GM03348 (cell line): ENCODE measurements at regions not wholly inside any gene's neighbourhood (a gene's known extent, or its start where the extent isn't known, plus 50 kb on each side); places are given as distances from the start of the nearest gene placed in this dataset.

Experiments used
- DNase-seq: peaks from one replicate; pipeline ENCODE4 v3.0.0; 2012; ENCODE audit warnings: low spot score

DNA sequence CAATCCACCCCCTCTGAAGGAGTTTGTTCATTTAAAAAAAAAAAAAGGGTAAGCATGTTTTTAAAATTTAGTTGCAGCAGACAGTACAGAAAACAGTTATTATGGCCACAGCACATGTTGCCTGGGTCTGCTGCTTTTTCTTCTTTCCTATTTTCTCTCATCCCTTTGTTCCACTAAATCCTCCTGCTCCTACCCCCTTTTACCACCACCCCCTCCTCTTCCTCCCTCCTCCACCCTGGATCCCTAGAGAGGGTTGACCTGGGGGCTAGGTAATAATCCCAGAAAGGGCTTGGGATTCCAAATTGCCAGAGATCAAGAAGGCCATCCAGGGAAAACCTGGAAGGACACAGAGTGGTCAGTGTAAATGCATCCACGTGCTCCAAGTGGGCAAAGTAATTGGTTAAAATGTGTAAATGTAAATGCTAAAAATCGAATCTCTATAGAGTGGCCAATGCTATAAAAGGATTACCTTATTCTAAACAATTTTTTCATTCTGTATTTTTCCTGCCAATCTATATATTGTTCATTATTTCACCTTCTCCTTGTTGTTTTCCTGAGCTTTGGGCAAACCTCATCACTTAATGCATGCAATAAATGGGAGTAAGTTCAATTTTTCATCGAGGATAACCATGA, 89.0 kb upstream of the PIK3CG start:
- no peak for DNase-seq

DNA sequence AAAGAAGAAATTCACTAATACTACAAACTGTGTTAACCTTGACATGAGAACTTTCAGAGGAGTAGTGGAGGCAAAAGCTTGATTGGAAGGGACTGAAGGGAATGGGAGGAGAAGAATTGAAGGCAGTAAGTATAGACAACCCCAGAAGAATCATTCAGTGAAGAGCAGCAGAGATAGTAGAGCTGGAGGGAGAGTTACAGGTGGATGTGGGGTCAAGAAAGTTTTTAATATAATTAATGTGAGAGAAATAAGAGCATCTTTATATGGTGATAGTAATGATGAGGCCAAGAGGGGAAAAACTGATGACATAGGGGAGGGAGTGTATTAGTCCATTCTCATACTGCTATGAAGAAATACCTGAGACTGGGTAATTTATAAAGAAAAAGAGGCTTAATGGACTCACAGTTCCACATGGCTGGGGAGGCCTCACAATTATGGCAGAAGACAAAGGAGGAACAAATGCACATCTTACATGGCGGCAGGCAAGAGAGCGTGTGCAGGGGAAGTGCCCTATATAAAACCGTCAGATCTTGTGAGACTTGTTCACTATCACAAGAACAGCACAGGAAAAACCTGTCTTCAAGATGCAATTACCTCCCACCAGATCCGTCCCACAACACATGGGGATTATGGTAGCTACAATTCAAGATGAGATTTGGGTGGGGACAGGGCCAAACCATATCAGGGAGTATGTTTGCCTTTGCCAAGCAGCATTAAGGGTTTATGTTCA, 88.3 kb upstream of the PIK3CG start:
- DNase-seq = no peak

DNA sequence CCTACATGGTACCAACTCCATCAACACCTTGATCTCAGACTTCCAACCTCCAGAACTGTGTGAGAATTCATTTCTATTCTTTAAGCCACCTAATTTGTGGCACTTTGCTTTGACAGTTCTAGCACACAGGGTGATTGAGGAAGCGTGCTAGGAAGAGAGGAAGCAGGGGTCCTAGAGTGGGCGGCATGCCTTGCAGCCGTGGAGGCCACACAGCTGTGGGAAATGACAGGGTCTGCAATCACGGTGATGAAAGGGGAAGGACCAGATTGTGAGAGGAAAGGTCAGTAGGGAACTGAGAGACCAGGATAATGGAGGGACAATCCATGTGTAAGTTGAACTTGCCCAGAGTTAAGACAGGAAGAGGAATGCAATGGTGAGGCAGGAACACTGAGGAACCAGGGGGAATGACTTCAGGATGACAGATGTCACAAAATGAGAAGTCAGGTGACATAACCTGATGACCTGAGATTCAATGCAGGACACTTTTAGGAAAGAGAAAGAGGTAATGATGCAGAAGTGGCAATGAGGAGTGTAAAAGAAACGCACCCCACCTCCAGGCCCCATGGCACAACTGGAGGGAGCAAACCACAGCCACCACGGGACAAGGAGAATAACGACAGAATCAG, 87.3 kb upstream of the PIK3CG start:
- DNase-seq = no peak

DNA sequence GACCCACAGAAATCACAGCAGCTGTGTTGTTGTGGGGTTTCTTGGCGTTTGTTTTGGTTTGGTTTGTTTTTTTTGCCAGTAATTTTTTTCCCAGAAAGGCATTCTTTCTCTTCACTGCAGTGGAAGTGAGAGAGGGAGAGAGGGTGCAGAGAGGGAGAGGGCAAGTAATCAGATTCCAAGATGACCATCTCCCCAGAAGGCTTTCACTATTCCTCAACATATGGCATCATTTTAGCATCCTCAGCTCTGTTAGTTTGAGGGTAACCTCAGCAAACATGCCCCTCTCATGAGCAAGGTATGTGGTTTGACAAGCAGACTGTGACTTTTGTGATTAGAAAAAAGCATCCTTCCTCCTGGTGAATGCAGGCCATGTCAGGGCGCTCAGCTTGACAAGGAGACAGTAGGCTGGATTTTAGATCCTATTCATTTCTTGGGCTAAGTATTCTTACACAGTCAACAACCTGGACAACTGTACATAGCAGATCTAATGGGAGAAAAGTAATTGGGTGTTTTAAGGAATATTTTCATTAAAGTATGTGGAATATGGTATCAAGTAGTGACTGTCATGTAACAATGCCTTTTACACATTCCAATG, 86.3 kb upstream of the PIK3CG start:
- DNase-seq = no peak

DNA sequence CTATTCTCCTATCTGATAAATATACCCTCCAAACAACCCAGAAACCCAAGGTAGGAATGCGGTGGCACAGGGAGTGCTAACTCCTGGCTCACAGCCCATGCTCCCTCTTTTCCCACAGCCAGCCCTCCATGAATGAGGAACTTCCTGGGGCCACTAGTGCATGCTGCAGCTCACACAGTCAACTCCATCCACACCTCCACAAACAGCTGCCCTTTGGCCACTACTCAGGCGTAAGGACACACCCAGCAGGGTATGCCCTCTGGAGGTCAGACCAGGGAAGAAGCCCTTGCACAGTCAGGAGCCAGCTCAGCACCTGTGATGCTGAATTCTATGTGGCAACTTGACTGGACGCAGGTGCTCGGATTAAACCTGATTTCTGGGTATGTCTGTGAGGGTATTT, 85.2 kb upstream of the PIK3CG start:
- DNase-seq = no peak

DNA sequence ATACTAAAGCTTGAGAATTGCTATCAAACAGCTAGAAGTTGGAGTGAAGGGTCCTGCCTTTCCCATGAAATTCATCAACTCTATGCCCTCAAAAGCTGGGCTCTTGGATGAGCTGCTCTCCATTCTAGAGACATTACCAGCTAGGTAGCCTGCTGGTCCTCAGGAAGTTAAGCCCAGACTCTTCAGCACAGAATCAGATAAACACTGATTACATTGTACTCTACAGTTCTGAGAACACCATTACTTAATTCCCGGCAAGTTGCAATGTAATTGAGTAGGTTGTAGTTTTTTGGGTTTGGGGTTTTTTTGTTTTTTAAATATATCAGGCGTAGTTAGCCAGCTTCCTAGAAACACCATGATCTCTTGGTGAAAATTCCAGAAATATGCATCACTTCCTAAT, 84.1 kb upstream of the PIK3CG start:
- no peak for DNase-seq

DNA sequence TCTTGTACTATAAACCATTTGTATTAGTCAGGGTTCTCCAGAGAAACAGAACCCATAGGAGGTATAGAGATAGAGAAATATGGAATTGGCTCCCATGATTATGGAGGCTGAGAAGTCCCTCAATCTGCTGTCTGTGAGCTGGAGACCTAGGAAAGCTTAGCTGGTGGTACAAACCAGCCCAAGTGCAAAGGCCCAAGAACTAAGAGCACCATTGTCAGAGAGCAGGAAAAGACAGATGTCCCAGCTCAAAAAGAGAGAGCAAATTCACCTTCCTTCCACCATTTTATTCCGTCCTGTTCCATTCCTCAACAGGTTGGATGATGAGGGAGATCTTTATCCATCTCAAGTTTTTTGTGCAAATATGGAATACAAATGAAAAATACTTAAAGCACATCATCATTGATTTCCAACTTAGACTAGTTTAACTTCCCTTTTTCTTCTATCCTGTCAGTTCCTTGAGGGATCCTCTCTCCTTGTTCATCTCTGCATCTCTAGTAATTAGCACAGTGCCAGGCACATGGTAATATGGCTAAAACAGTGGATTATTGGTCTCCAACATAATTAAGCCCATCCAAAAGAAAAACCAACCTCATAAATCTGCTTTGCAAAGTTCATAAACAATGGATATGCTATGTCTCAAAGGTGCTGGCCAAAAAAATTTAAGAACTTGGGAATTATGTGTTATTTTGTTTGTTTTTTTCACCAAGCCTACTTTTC, 83.1 kb upstream of the PIK3CG start:
- DNase-seq = no peak

DNA sequence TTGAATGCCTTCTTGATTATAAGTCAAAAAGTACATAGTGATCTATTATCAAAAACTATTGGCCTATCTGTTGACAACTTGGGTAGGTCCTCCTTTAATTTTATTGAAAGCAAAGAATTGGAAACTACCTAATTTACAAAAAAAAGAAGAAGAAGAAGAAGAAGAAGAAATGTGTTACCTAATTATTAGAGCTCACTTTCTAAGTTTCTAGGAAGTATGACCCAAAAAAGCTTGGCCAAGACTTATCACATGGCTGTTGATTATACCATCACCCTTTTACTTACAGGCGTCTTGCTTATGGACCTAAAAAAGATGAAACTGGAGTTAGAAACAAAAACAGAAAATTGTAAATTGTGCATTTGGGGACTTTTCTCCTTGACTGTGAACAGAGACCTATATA, 81.8 kb upstream of the PIK3CG start:
- DNase-seq = no peak

DNA sequence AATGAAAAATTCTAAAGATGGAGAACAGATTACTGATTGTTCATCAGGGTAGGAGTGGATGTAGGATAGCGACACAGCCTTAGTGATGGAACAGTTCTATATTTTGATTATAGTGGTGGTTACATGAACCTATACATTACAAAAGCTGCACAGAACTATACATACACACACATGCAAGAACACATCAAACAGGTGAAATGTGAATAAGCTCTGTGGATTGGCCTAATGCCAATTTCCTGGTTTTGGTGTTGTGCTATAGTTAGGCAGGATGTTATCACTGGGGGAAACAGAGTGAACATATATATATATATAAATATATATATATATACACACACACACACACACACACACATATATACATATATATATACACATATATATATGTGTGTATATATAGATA, 76.4 kb upstream of the PIK3CG start:
- no peak for DNase-seq

DNA sequence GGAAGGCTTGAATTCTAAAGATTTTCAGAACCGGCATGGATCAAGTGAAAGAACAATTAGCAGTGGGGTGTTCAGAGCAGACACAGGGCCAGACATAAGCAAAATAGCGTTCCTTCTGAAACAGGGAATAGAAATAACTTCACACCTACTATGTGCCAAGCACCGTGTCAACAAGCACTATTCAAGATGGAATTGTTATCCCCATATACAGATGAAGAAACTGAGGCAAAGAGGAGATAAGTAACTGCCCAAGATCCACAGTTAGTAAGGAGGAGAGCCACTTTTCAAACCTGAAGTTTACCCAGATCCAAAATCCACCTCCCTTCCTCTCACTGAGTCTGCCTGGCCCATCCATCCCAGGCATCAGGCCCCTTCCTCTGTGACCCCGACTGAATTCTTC, 73.6 kb upstream of the PIK3CG start:
- no peak for DNase-seq

DNA sequence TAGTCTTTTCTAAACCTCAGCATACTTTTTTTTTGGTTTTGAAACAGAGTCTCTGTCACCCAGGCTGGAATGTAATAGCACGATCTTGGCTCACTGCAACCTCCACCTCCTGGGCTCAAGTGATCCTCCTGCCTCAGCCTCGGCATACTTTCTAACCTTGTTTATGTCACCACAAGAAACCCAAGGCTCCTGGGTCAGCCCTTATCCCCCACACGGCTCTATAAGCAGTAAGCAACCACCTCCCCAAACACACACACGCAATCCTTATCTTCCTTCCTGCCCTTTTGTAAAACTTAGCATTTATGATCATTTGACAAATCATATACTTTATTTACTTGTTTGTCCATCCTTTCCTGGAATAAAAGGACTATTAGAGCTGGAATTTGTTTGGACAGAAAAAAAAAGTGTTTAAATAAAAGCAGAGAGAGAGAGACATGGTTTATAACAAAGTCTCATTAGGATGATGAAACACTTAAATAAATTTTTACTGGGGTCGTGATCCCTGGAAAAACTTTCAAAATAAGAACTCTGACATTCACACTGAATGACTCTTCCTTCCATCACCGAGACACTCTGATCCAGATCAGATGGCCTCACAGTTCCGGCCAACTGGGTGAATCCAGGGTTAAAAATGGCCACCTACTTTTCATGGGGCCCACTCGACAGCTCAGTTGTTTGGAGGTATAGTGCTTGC, 72.7 kb upstream of the PIK3CG start:
- DNase-seq = no peak

DNA sequence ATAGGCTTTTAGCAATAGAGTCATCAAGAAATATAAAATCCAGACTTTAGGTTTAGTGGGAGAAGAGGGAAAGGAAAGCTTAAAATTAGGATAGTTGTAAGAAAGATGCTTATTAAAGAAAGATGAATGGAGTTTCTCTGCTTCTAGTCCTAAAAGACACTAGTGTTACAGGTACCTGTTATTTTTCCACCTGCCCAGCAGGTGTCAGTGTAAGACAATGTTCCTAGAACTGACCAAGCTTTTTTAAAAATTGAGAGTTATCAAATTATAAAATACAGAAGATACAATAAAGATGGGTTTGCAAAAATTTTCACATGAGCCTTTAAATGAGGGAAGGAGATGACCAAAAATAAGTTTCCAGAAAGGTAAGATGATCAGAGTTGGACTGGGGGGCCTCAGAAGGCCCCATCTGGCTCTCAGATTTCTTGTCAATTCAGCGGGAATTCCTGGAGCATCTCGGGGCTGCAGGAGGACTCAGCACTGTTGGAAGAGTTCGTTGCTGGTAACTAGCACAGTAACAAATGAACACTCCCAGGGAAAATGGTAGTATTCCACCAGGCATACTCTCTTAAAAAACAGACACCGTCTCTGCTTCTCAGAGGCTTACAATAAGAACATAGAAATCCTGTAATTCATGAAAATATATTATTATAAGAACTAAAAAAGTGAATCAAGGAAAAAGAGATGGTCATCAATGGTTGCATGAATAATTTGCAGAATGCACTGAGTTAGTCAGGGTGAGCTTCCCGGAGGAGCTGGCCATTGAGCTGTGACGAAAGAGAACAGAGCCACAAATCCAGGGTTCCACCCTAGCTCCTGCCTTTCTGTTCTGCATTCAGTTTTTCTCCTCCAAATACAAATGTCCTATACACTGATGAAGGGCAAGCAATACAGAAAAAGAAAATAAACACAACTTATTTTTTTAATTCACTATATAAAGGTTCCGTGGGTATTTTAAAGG, 71.8 kb upstream of the PIK3CG start:
- peak; percentile 25 for DNase-seq

DNA sequence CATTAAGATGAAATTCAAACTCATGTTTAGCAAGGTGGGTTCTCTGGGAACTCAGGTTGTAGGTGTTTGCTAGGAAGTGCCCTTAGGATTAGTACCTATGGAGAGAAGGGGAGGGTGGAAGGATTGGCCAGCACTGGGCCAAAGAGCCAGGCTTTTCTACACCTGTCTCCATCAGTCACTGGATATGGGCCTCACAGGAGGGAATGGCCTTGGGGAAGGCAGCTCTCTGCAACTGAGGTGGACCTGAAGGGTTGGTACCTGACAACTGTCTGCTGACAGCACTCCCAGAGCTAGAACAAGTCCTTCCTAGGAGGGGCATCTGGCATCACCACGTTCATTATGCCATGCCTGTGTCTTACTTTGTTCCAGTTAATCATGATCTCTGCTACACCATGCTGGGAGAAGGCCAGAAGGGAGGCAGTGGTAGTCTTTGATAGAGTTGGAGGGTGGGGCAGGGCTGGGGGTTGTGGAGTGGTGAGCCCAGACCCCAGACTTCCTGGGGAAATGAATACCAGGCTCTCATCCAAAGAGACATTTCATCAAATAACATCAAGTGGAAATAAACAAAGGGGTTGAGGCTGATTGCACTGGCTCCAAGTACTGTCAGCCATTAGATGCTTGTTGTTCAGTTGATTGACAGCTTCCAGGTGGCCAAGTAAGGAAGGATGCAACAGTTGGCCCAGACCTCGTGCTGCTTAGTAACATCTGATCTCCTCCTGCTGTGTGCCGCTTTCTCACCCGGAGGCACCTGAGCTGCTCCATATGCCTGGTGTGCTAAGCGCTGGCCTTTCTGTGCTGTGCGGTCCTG, 70.6 kb upstream of the PIK3CG start:
- DNase-seq = no peak

DNA sequence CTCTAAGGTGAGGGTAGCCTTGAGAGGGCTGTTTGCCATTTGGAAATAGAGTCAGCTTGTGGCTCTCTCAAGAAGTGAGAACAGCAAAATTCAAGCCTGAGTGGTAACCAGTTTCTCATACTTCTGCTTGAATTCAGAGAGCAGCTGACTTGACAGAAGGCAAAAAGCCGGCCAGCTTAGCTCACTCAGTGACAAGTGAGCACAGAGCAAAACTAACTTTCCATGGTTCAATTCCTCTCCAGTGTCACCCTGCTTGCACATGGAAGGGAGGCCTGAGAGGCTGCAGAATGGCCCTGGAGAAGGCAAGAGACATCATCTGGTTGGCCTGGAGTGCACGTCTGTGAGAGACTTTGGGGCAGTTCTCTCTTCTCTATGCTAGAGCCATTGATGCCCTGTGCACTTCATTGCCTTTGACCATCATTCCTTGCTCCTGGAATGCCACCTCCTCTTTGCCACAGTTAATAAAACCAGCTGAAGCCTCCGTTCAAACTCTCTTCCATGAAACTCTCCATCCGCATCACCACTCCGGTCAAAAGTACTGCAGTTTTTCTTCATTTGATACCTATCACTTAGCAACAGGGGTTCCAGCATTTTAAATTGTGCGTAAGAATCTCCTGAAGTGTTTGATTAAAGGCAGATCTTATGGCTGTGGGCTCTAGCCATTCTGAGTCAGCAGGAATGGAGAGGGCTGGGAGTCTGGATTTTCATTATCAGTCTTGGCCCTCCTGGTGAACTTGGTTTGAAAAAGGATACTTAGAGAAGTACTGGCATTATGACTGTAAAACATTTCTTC, 69.8 kb upstream of the PIK3CG start:
- no peak for DNase-seq

DNA sequence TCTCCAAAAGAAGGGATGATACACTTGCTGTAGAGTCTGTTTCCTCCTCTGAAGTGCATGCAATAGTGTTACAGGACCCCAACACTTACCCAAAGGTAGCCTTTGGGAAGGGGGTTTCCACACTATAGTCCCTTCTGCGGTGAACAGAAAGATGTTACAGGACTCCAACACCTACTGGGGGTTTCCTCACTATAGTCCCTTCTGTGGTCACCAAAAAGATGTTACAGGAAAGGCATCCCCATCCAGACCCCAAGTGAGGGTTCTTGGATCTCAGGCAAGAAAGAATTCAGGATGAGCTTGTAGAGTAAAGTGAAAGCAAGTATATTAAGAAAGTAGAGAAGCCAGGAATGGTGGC, 69.2 kb upstream of the PIK3CG start:
- DNase-seq = no peak

DNA sequence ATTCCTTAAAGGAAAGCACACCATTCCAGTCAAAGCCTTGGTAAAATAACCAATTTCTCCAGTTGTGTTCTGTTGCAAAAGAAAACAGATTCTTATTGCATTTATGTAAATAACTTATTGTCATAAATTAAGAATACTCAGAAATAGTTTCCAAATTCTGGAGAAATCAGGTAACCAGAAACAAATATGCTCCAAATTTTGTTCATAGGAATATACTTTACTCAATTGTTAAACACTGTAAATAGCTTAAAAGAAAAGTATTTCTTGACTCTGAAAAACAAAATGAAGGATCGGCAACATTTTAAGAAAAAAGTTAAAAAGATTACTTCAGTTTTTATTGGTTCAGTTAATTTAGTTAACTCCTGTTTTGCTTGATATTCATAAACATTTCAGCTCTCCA, 67.1 kb upstream of the PIK3CG start:
- DNase-seq = no peak

DNA sequence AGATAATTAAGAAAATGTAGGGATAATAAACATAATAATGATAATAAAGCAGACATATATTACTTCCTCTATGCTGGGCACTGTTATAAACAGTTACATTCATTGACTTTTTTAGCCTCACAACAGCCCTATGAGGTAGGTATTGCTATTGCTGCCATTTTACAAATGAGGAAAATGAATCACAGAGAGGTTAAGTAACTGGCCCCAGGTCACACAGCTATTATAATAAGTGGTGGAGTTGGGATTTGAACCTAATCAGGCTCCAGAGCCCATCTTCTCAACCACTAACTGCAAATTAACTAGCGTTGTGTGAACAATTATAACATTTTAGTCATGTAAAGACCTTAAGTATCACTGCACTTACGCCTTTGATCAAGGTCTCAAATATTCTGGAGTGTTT, 62.5 kb upstream of the PIK3CG start:
- DNase-seq = no peak

DNA sequence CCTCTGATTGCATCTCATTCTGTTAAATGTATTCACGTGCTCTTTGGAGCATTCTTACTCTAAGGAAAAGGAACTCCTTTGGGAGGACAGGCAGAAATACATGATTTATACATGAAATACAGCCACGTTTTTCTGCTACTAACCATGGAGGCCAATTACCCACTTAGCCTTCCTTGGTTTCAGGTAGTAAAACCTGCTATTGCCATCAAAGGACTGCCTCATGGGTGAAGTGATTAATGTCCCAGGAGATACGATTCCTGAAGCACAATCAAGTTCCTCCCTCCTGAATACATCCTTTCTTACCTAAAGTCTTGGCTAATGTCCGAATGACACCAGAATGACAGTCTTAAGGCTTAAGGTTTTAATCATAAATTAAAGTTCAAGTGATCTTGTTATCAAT, 58.5 kb upstream of the PIK3CG start:
- no peak for DNase-seq

DNA sequence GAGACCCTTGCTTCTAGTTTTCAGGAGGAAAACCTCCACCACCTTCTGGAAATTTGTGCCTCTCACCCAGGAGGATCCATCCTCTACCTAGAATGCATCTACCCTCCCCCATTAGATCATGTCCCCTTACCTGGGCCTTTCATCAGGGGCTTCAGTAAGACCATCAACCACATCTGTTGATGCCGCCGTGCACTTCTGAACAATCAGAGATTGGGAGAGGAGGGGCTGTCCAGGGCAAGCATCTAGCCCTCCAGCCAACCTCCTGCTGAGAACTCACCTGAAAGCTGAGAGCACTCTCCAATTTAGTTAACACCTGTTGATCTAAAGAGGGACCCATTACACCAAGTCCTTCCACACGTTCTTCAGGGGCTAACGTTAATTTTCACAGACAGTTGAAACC, 57.6 kb upstream of the PIK3CG start:
- DNase-seq = no peak
